SW 1271 (cell line): ENCODE measurements at regions not wholly inside any gene's neighbourhood (a gene's known extent, or its start where the extent isn't known, plus 50 kb on each side); places are given as distances from the start of the nearest gene placed in this dataset.
A peak's percentile ranks its signal among the peaks of the same experiment; 100 is the strongest.

Experiments used
- DNase-seq, 2 experiments: peaks; one replicate each; lab custom pipeline; 2025; lab: John Stamatoyannopoulos, UW

DNA sequence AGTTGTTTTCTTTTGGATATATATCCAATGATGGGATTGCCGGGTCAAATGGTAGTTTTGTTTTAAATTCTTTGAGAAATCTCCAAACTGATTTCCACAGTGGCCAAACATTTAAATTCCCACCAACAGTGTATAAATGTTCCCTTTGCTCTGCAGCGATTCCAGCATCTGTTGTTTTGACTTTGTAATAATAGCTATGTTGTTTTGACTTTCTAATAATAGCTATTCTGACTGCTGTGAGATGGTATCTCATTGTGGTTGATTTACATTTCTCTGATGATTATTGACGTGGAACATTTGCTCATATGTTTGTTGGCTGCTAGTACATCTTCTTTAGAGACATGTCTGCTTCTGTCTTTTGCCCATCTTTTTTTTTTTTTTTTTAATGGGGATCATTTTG is 332.2 kb upstream of the GBE1 start:
- DNase-seq, result no peak

DNA sequence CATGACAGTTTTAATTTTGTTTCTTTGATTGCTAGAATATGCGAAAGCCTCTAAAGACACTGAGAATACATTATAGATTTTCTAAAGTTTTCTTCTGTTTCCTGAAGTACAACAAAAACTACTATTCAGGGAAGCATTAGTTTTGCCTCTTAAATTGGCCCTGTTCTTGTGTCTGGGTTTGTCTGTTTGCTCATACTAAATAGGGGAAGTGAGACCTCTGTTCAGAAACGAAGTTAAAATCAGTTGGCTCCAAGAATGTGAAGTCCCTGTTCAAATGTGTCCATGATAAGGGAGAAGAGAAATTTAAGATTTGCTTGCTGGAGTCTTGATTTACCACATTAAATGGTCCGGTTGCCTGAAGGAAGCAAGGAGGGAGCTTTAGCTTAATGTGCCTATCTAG is 327.3 kb upstream of the GBE1 start:
- no peak for DNase-seq

DNA sequence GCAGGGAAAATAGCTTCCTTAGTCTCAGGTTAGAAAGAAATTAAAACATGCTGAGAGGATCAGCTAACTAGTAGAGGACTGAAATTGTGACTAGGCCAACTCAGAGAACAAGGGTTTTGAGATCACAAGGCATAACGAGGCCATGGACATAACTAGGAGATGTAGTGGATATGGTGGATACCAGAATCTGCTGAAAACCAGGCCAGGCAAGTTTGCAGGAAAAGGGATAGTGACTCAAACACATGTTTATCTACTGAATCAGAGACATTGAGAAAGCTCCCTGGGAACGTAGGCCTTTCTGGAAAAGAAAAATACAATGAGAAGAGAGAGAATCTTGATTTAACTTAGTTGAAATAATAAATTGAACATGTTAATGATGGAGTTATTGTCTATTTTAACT is 326.5 kb upstream of the GBE1 start:
- DNase-seq, result peak; percentile 16 to 24

DNA sequence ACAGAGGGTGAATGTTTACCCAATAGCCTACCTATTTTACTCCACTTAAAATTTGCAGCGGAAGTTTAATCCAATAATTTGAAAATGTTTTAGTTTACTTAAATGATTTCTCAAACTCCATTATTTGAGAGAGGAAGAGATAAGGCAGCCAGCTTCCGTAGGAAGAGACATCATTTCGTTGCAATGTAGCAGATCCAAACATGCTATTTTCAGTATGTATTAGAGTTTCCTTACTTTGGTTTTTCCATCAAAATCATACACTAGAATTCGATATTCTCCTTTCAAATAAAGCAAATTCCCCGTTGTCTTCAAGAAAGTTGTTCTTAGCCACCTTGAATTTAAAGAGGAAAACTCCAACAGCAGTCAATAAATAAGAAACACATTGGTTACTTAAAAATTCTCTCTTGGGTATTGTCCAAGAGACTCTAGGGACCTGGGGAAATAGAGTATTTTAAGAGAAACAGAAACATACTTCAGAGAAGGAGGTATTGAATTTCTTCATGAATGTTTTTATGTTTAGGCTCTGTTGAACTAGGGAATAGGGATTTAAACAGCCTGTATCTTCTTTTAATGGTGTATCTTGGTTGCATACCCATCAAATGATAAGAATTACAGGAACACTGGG is 324.5 kb upstream of the GBE1 start:
- DNase-seq, result no peak

DNA sequence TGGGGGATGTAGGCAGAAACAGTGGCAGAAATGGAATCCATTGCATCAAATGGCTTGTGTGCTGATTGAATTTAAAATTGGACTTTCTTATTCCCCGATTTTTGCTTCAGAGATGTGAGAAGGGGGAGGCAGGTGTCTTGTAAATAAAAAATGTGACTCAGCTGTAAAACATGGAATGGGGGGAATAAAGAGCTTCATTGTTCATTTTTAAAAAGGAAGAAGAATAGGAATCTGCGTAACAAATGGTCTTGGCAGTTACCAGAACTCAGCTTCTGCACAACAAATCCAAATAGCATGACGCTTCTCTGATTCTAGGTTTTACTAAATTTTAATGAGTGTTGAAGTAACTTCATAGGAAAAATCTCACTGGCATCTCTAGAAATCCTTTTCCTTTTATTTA is 323.9 kb upstream of the GBE1 start:
- no peak for DNase-seq

- DNase-seq, result no peak
Measured at GRCh38 chr3:82084824-82085223, 323.4 kb upstream of the GBE1 start.

GRCh38 chr3:82082796-82083195 is 321.4 kb upstream of the GBE1 start:
- DNase-seq, result no peak

- DNase-seq, result no peak
Measured at GRCh38 chr3:82081351-82081750, 319.9 kb upstream of the GBE1 start.

GRCh38 chr3:82080792-82081191 is 319.3 kb upstream of the GBE1 start:
- no peak for DNase-seq

GRCh38 chr3:82080261-82080660 is 318.8 kb upstream of the GBE1 start:
- no peak for DNase-seq

DNA sequence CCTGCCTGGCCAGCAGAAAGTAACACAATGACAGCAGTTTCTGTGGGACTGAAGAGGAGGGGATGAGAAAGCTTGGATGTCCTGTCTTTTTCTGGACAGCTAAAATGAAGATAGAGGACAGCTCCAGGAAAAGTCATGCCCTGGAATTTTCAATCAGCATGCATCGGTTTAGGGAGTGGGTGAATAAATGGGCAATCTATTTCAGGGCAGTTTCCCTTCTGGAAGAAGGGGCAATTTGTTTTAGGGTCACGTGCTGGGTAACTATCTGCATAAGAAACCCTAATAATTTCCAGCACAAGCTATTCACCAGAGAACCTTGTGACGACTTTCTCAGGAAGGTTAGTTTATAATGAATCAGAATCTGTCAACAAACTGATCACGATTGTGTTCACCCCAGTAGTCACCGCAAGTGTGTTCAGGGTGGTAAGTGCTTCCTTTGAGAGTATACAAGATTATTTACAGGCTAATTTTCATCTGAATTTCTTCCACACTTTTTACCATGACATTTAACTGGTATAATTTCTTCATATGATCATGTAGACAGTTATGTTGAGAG is 318.0 kb upstream of the GBE1 start:
- no peak for DNase-seq

DNA sequence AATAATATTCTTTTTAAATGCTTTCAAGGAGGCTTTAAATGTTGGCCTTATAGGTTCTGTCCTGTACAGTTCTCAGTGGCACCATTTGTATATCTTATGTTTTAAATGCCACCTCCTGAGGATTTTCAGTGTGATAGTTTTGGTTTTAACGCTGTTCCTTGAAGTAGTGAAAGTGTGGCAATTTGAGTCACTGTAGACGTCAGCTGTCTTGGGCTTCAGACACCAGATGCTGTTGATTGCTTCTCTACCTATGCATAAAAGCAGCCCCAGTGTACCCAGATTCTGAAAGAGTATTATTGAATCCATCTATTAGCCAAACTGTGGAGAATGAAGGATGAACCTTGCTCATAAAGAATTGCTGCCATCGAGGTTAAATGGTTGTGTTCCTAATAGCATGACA is 316.8 kb upstream of the GBE1 start:
- DNase-seq, result no peak

GRCh38 chr3:82067420-82067819 is 306.0 kb upstream of the GBE1 start:
- no peak for DNase-seq

- DNase-seq, result no peak
Measured at GRCh38 chr3:82058809-82059208, 297.4 kb upstream of the GBE1 start.

- no peak for DNase-seq
Measured at GRCh38 chr3:82055792-82056191, 294.3 kb upstream of the GBE1 start.

DNA sequence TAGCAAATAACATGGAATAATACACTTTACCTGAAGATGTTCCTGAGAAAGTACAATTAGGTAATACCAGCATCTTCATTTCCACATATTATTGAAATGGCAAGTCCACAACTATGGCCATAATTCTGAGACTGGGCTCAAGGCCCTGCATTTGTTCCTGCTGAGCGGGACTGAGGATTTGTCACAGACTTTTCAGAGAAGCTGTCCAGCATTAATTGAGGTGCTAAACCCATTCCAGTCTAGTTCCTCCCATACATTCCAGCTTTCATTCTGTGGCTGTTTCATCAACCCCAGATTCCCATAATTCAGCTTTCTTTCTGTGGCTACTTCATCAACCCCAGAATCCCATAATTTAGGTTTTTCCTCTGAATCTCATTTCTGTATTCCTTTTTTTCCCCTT is 293.4 kb upstream of the GBE1 start:
- DNase-seq, result no peak

GRCh38 chr3:82053236-82053635 is 291.8 kb upstream of the GBE1 start:
- no peak for DNase-seq

GRCh38 chr3:82050382-82050781 is 288.9 kb upstream of the GBE1 start:
- no peak for DNase-seq

DNA sequence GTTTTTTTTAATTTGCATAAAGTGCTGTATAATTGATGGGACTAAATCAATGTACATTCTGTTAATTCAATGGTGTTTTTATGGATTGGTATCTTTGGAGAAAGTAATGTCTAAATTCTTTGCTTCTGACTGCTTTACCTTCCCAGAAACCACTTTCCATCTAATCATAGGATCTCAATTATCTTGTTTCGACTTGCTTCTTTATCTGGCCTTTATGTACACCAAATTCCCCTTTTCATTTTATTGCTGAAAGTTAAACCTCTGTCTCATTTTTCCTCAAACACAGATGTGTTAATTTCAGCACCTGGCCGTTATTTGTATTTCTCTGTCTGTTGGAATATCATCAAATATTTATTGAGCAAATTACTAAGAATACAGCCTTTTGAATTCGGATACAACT is 287.3 kb upstream of the GBE1 start:
- no peak for DNase-seq

GRCh38 chr3:82044930-82045705 is 283.7 kb upstream of the GBE1 start:
- DNase-seq, result no peak

DNA sequence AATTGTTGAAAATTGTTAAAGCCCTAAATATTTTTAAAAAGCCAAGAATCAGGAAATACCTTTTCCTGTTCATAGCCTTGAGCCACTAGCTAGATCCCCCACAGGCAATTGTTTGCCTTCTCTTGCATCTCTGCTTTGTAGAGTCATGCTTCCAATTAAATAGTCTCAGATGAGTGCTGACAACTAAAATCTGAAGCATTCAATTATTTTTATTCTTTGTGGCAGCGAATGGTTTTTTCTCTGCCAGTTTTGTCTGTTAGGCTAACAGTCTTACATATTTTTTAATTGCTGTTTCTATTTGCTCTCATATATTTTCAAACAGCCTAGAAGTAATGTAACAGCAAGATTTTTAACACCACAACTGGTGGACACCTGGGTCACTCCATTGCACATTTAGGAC is 277.1 kb upstream of the GBE1 start:
- no peak for DNase-seq

GRCh38 chr3:82033186-82033585 is 271.7 kb upstream of the GBE1 start:
- DNase-seq, result no peak

DNA sequence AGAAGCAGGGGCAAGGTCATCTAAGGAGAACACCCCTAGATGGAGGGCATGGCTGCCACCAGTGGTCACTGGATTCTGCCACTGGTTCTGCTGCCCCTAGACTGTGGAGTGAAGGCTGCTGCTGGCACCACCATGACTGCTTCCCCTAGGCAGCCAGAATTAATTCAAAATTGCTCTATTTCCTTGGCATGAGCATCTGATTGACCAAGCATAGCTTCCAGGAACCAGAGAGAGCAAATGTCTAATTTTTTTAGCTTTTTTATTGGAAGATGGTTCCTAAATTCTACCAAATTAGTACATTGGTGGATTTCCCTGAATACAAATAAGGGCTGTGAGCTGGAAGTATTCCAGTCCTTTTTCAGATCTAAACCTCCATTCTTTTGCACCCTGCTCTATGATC is 270.2 kb upstream of the GBE1 start:
- DNase-seq, result no peak

DNA sequence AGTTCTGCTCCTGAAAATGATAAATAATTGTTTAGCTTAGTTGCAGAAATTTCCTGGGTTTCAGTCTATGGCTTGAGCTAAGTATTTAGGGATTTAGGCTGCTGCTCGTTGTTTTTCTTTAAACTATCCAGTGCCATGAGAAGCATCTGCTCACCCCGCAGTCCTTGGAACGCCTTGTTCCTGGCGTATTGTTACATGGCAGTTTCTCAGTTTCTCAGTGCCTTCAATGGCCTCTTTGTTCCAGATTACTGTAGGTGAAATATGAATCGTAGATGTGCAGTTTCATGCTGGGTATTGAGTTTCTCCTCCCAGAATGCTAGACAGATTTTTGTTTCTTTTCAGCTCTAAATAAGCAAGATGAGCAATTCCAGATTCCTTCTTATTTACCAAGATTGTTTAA is 269.5 kb upstream of the GBE1 start:
- no peak for DNase-seq
